ENCODE measurements at regions not wholly inside any gene's neighbourhood (a gene's known extent, or its start where the extent isn't known, plus 50 kb on each side); places are given as distances from the start of the nearest gene placed in this dataset.

GRCh38 chr10:22105270-22105669, 101.7 kb upstream of the DNAJC1 start:
- TF ChIP-seq CTCF (IDR thresholded peaks at IDR 0.05) (no peak), ZFX (IDR thresholded peaks at IDR 0.05; ENCODE audit: borderline replicate concordance) (no peak)
